Glutamatergic neuron (in vitro differentiated cells): ENCODE measurements at regions not wholly inside any gene's neighbourhood (a gene's known extent, or its start where the extent isn't known, plus 50 kb on each side); places are given as distances from the start of the nearest gene placed in this dataset.

Experiments used
- DNase-seq: peaks from one replicate; pipeline ENCODE4 v3.0.0; 2022
- H3K27ac Mint-ChIP-seq: one replicate; pipeline ENCODE4 v1.8.0; 2020; ENCODE audit warnings: mild to moderate bottlenecking, mixed read lengths, inconsistent platforms; ENCODE audit not compliant: unreplicated experiment
- H3K27me3 Mint-ChIP-seq: one replicate; pipeline ENCODE4 v1.8.0; 2020; ENCODE audit warnings: mild to moderate bottlenecking, moderate library complexity, mixed read lengths, inconsistent platforms; ENCODE audit not compliant: unreplicated experiment
- H3K36me3 Mint-ChIP-seq: one replicate; pipeline ENCODE4 v1.8.0; 2020; ENCODE audit warnings: mild to moderate bottlenecking, mixed read lengths, inconsistent platforms; ENCODE audit not compliant: unreplicated experiment
- H3K4me1 Mint-ChIP-seq: one replicate; pipeline ENCODE4 v1.8.0; 2020; ENCODE audit warnings: mild to moderate bottlenecking, low read depth, mixed read lengths, inconsistent platforms; ENCODE audit not compliant: unreplicated experiment
- H3K4me3 Mint-ChIP-seq: one replicate; pipeline ENCODE4 v1.8.0; 2020; ENCODE audit warnings: mild to moderate bottlenecking, mixed read lengths, inconsistent platforms; ENCODE audit not compliant: unreplicated experiment
- H3K9me3 Mint-ChIP-seq: one replicate; pipeline ENCODE4 v1.8.0; 2020; ENCODE audit warnings: mild to moderate bottlenecking, moderate library complexity, mixed read lengths, inconsistent platforms; ENCODE audit not compliant: unreplicated experiment
- TF ChIP-seq, protein P1 (sequence below): fragments of 200-600 bp; sonication (generic); IDR thresholded peaks from one replicate; pipeline ENCODE4 v1.5.0; 2021; ENCODE audit not compliant: partially characterized antibody, unreplicated experiment

DNA sequence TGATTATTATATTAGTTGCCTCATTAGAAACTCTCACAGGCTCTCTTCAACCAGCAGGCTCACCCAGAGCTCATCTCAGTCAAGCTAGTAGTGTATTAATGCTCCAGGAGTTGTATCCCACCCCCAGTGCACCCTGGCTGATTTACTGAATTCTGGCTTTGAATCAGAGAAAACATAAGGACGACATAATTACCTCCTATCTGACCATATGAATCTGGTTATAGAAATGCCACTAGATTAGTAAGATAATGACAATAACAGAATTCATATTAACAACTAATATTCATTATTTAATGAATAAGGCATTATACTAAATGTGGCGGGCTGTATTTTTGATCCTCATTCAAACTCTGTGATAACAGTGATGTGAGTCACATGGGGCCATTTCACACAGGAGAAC lies 1066.7 kb downstream of the TTLL7 start:
- no peak overlapping the region for H3K27ac Mint-ChIP-seq
- peaks cover 4% of the 10 kb centered on the region for H3K36me3 Mint-ChIP-seq
- no peak for DNase-seq
- TF ChIP-seq, protein P1, sequence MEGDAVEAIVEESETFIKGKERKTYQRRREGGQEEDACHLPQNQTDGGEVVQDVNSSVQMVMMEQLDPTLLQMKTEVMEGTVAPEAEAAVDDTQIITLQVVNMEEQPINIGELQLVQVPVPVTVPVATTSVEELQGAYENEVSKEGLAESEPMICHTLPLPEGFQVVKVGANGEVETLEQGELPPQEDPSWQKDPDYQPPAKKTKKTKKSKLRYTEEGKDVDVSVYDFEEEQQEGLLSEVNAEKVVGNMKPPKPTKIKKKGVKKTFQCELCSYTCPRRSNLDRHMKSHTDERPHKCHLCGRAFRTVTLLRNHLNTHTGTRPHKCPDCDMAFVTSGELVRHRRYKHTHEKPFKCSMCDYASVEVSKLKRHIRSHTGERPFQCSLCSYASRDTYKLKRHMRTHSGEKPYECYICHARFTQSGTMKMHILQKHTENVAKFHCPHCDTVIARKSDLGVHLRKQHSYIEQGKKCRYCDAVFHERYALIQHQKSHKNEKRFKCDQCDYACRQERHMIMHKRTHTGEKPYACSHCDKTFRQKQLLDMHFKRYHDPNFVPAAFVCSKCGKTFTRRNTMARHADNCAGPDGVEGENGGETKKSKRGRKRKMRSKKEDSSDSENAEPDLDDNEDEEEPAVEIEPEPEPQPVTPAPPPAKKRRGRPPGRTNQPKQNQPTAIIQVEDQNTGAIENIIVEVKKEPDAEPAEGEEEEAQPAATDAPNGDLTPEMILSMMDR: no peak
- no peaks in the 10 kb centered on the region for H3K9me3 Mint-ChIP-seq
- peaks cover 28% of the 10 kb centered on the region for H3K4me1 Mint-ChIP-seq
- H3K27me3 Mint-ChIP-seq: peaks cover 2% of the 10 kb centered on the region
- H3K4me3 Mint-ChIP-seq: no peak overlapping the region

DNA sequence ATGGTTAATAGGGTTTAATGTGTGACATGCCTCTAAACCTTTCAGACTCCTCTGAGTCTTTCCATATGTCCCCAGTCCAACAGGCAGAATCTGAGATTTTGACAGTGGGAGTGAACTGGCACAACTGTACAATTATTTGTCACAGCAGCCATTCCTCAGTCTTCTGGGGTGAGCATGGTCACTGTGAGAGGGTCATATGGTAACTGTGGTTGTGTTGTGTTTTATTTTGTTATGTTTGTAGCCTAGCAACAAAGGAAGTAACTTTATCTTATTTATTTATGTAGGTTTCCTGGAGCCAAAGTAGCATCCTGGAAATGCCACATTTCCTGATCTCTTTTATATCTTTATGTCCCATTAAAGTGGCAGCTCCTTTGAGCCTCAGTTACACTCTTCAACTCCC lies 1067.9 kb downstream of the TTLL7 start:
- H3K27ac Mint-ChIP-seq: no peak overlapping the region
- peaks cover 2% of the 10 kb centered on the region for H3K27me3 Mint-ChIP-seq
- TF ChIP-seq, protein P1: no peak
- DNase-seq: no peak
- no peak overlapping the region for H3K4me3 Mint-ChIP-seq
- no peaks in the 10 kb centered on the region for H3K9me3 Mint-ChIP-seq
- H3K36me3 Mint-ChIP-seq: no peaks in the 10 kb centered on the region
- peaks cover 32% of the 10 kb centered on the region for H3K4me1 Mint-ChIP-seq

DNA sequence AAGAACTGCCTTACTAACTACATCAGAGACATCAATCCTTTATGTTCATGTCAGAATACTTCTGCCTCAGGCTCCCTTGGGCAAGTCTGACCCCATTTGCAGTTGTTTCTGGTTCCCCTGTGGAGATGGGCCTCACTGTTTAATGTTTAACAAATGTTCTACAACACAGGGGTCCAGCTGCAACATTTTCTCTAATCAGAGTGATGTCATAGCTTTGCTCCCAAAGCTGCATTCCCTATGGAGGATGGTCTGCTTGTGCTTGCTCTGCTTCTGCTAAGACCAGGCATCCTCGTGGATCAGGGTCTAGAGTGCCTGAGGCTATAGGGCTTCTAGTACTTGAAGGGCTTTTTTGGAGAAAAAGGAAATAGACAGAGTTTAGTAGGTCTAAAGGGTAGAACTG lies 1071.2 kb downstream of the TTLL7 start:
- DNase-seq: peak; percentile 42
- H3K9me3 Mint-ChIP-seq: no peaks in the 10 kb centered on the region
- TF ChIP-seq, protein P1: no peak
- no peak overlapping the region for H3K4me3 Mint-ChIP-seq
- H3K27me3 Mint-ChIP-seq: peaks cover 2% of the 10 kb centered on the region
- no peaks in the 10 kb centered on the region for H3K36me3 Mint-ChIP-seq
- H3K4me1 Mint-ChIP-seq: peaks cover 32% of the 10 kb centered on the region
- peak overlapping the region; percentile 88 for H3K27ac Mint-ChIP-seq

DNA sequence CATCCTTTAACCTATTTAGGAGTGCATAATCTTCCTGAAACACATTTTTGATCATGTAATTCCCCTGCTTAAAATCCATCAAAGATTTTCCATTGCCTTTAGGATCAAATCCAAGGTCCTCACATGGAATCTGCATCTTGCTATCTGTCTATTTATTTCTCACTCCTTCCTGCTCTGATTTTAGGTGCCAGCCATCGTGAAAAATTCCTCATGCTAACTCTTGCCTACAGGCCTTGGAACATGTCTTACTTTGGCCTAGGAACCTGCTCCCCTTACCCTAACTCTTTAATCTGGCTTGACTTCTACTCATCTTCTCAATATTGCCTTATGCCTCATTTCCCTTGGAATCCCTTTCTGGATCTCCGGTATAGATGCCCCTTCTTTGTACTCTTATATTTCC lies 1074.3 kb downstream of the TTLL7 start:
- Mint-ChIP-seq H3K27me3 (peaks cover 2% of the 10 kb centered on the region), H3K27ac (no peak overlapping the region), H3K36me3 (no peaks in the 10 kb centered on the region), H3K4me3 (no peak overlapping the region), H3K9me3 (no peaks in the 10 kb centered on the region), H3K4me1 (peaks cover 27% of the 10 kb centered on the region)
- TF ChIP-seq, protein P1: no peak
- no peak for DNase-seq

DNA sequence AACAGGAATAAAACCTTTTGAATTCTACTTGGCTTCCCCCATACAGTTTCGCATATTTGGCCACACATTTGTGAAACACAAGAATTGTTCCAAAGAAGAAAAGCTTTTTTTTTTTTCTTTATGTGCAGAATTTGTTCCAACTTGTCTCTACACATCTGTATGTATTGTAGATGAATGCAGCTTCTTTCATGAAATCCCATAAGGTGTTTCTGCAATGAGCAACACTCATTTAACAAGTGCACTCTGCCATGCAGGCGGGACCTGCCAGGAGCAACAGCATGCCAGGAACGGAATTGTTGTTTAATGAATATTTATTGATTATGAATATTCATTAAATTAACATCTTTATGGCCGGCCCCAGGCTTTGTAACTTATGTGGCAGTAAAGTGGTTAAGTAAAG lies 1075.0 kb downstream of the TTLL7 start:
- Mint-ChIP-seq H3K27ac (no peak overlapping the region), H3K9me3 (no peaks in the 10 kb centered on the region), H3K4me3 (no peak overlapping the region), H3K36me3 (no peaks in the 10 kb centered on the region), H3K4me1 (peaks cover 25% of the 10 kb centered on the region), H3K27me3 (peaks cover 2% of the 10 kb centered on the region)
- no peak for DNase-seq
- TF ChIP-seq, protein P1: no peak
